Activated gamma-delta T cell treated with Interleukin-2 at 50 U/mL for 16 hours (primary cell): ENCODE measurements at regions not wholly inside any gene's neighbourhood (a gene's known extent, or its start where the extent isn't known, plus 50 kb on each side); places are given as distances from the start of the nearest gene placed in this dataset.
"Not testable (repeated sequence)": the region's sequence is repeated elsewhere in the genome, so short reads cannot be mapped to it uniquely, and the experiment has no call there.

Source experiments
- DNase-seq: peaks from one replicate; pipeline ENCODE4 v3.0.0-alpha.2; 2020

- no peak for DNase-seq
These were observed 240.2 kb upstream of the IL12A start for GRCh38 chr3:159748425-159748824.

- DNase-seq = no peak
These were observed 239.2 kb upstream of the IL12A start for GRCh38 chr3:159749406-159749805.

- no peak for DNase-seq
These were observed 237.5 kb upstream of the IL12A start for GRCh38 chr3:159751146-159751545.

GRCh38 chr3:159751752-159752151, 236.9 kb upstream of the IL12A start:
- no peak for DNase-seq

- DNase-seq = not testable (repeated sequence)
These were observed 232.1 kb upstream of the IL12A start for GRCh38 chr3:159756279-159757207.

GRCh38 chr3:159757341-159758060, 231.1 kb upstream of the IL12A start:
- no peak for DNase-seq

GRCh38 chr3:159760046-159760445, 228.6 kb upstream of the IL12A start:
- no peak for DNase-seq

- no peak for DNase-seq
These were observed 227.3 kb upstream of the IL12A start for GRCh38 chr3:159761369-159761768.

GRCh38 chr3:159761848-159762635, 226.6 kb upstream of the IL12A start:
- no peak for DNase-seq

GRCh38 chr3:159763011-159763601, 225.5 kb upstream of the IL12A start:
- no peak for DNase-seq

GRCh38 chr3:159763602-159764489, 224.8 kb upstream of the IL12A start:
- DNase-seq = no peak

- DNase-seq = no peak
These were observed 224.1 kb upstream of the IL12A start for GRCh38 chr3:159764490-159765029.

- DNase-seq = no peak
These were observed 223.4 kb upstream of the IL12A start for GRCh38 chr3:159765030-159765859.

- no peak for DNase-seq
These were observed 222.8 kb upstream of the IL12A start for GRCh38 chr3:159765860-159766294.

GRCh38 chr3:159766563-159767185, 222.0 kb upstream of the IL12A start:
- no peak for DNase-seq

GRCh38 chr3:159770998-159771397, 217.6 kb upstream of the IL12A start:
- DNase-seq = no peak

- no peak for DNase-seq
These were observed 216.6 kb upstream of the IL12A start for GRCh38 chr3:159771865-159772611.

GRCh38 chr3:159773706-159774105, 214.9 kb upstream of the IL12A start:
- no peak for DNase-seq

GRCh38 chr3:159775372-159775961, 213.2 kb upstream of the IL12A start:
- DNase-seq = no peak
